ENCODE measurements at regions not wholly inside any gene's neighbourhood (a gene's known extent, or its start where the extent isn't known, plus 50 kb on each side); places are given as distances from the start of the nearest gene placed in this dataset.

- Mint-ChIP-seq H3K27ac (no peak overlapping the region), H3K9me3 (ENCODE audit: insufficient read depth) (no peaks in the 10 kb centered on the region), H3K27me3 (no peaks in the 10 kb centered on the region), H3K4me1 (no peaks in the 10 kb centered on the region), H3K4me3 (no peak overlapping the region)
- ChIA-PET CTCF (no interaction called here), POLR2A (no interaction called here)
- H3K79me2 ChIP-seq (ENCODE audit: control insufficient read depth, insufficient read depth, low read length): no peaks in the 10 kb centered on the region
- no peak overlapping the region for H3K4me2 ChIP-seq (replicated peaks; ENCODE audit: low read depth, low read length, poor library complexity, severe bottlenecking)
- H3K4me3 ChIP-seq (ENCODE audit: control extremely low read depth in 1 of 5, extremely low read depth in 1 of 5, insufficient read depth in 1 of 5, low read depth in 2 of 5, low read length in 4 of 5): no peak overlapping the region
- ATAC-seq (ENCODE audit: low read depth): no peak
- H3K27ac ChIP-seq (ENCODE audit: low read length in 2 of 2): no peak overlapping the region
- H3K36me3 ChIP-seq (replicated peaks in 1 of 2; ENCODE audit: control extremely low read depth in 1 of 2, control insufficient read depth in 1 of 2, extremely low read depth in 1 of 2, insufficient read depth in 2 of 2, low read length in 1 of 2): no peaks in the 10 kb centered on the region
- H2AFZ ChIP-seq (ENCODE audit: insufficient read depth, low read depth, low read length, poor library complexity, severe bottlenecking): no peak overlapping the region
- no peaks in the 10 kb centered on the region for H4K20me1 ChIP-seq (ENCODE audit: control insufficient read depth, insufficient read depth, low read length, poor library complexity, severe bottlenecking)
- no peak for DNase-seq
- TF ChIP-seq EZH2 (IDR thresholded peaks at IDR 0.05; ENCODE audit: borderline replicate concordance, insufficient read depth, low read depth, low read length, poor library complexity, severe bottlenecking): no peak
- no peak for TF ChIP-seq CTCF (IDR thresholded peaks at IDR 0.05)
- H3K9me3 ChIP-seq (ENCODE audit: control extremely low read depth in 1 of 3, control insufficient read depth in 2 of 3, insufficient read depth in 1 of 3, low read length in 2 of 3): peaks cover 0 to 3% (median 1%) of the 10 kb centered on the region in 3 donors
- intact Hi-C loops (cut with micrococcal nuclease): no loop called here
- no peaks in the 10 kb centered on the region for H3K27me3 ChIP-seq (replicated peaks in 1 of 4; ENCODE audit: control extremely low read depth in 1 of 4, control insufficient read depth in 3 of 4, insufficient read depth in 4 of 4, low read length in 3 of 4)
- H3K4me1 ChIP-seq (ENCODE audit: control insufficient read depth in 2 of 2, insufficient read depth in 2 of 2, low read length in 2 of 2): no peaks in the 10 kb centered on the region
- H3K9ac ChIP-seq (ENCODE audit: low read length): no peak overlapping the region
Measured at GRCh38 chr13:85729296-85729695, 69.9 kb downstream of the SLITRK6 start.

- Histone ChIP-seq H3K4me1 (ENCODE audit: control insufficient read depth in 2 of 2, insufficient read depth in 2 of 2, low read length in 2 of 2) (no peaks in the 10 kb centered on the region), H2AFZ (ENCODE audit: insufficient read depth, low read depth, low read length, poor library complexity, severe bottlenecking) (no peak overlapping the region)
Measured at GRCh38 chr13:85728811-85729210, 70.4 kb downstream of the SLITRK6 start.

More at GRCh38 chr13:85728811-85729210, 70.4 kb downstream of the SLITRK6 start:
- no peaks in the 10 kb centered on the region for H3K27me3 ChIP-seq (replicated peaks in 1 of 4; ENCODE audit: control extremely low read depth in 1 of 4, control insufficient read depth in 3 of 4, insufficient read depth in 4 of 4, low read length in 3 of 4)
- TF ChIP-seq EZH2 (IDR thresholded peaks at IDR 0.05; ENCODE audit: borderline replicate concordance, insufficient read depth, low read depth, low read length, poor library complexity, severe bottlenecking) (no peak), CTCF (IDR thresholded peaks at IDR 0.05) (no peak)
- H3K9me3 ChIP-seq (ENCODE audit: control extremely low read depth in 1 of 3, control insufficient read depth in 2 of 3, insufficient read depth in 1 of 3, low read length in 2 of 3): peaks cover 0 to 4% (median 1%) of the 10 kb centered on the region in 3 donors
- H4K20me1 ChIP-seq (ENCODE audit: control insufficient read depth, insufficient read depth, low read length, poor library complexity, severe bottlenecking): no peaks in the 10 kb centered on the region
- DNase-seq: no peak
- H3K4me3 ChIP-seq (ENCODE audit: control extremely low read depth in 1 of 5, extremely low read depth in 1 of 5, insufficient read depth in 1 of 5, low read depth in 2 of 5, low read length in 4 of 5): no peak overlapping the region
- no peaks in the 10 kb centered on the region for H3K79me2 ChIP-seq (ENCODE audit: control insufficient read depth, insufficient read depth, low read length)
- no peaks in the 10 kb centered on the region for H3K36me3 ChIP-seq (replicated peaks in 1 of 2; ENCODE audit: control extremely low read depth in 1 of 2, control insufficient read depth in 1 of 2, extremely low read depth in 1 of 2, insufficient read depth in 2 of 2, low read length in 1 of 2)
- no peak overlapping the region for H3K27ac ChIP-seq (ENCODE audit: low read length in 2 of 2)
- no peak for ATAC-seq (ENCODE audit: low read depth)
- Mint-ChIP-seq H3K27ac (no peak overlapping the region), H3K4me1 (no peaks in the 10 kb centered on the region), H3K4me3 (no peak overlapping the region), H3K27me3 (no peaks in the 10 kb centered on the region), H3K9me3 (ENCODE audit: insufficient read depth) (no peaks in the 10 kb centered on the region)
- intact Hi-C loops (cut with micrococcal nuclease): no loop called here
- ChIA-PET CTCF (no interaction called here), POLR2A (no interaction called here)
- no peak overlapping the region for H3K9ac ChIP-seq (ENCODE audit: low read length)
- no peak overlapping the region for H3K4me2 ChIP-seq (replicated peaks; ENCODE audit: low read depth, low read length, poor library complexity, severe bottlenecking)

Data from B cell (primary cell).